Heart left ventricle (tissue), 13 donors: ENCODE measurements at regions not wholly inside any gene's neighbourhood (a gene's known extent, or its start where the extent isn't known, plus 50 kb on each side); places are given as distances from the start of the nearest gene placed in this dataset.

ENCODE experiments used
- CTCF ChIP-seq, 12 donors: fragments of 200-600 bp; sonication (generic) in 4 of 12; IDR thresholded peaks; one replicate each; pipeline versions ENCODE4 v1.5.0 to v1.8.0; 2018 to 2022; ENCODE audit warnings: antibody characterized with exemption in 12 of 12, mild to moderate bottlenecking in 5 of 12
- POLR2A ChIP-seq, 2 donors: fragments of 450-650 bp; IDR thresholded peaks; one replicate each; pipeline ENCODE4 v1.6.1; 2017; ENCODE audit warnings: antibody characterized with exemption in 2 of 2, mild to moderate bottlenecking in 2 of 2, moderate library complexity in 2 of 2
- donor health status: ischemic (EF 13 %, LVEDD 7.1; RV severe dilation, severe dysfunction).
- donor health status: DM: no; HTN: yes; CAD: no.
- donor health status: DM: no; HTN: no; CAD: no.
- donor health status: ischemic (EF 25% LVEDD 6.9; RV normal size, moderate dysfunction).
- donor health status: ischemic (EF 25% LVEDD 5.7; RV mildly dilated, moderate dysfunction).
- donor health status: ischemic (EF 35%, LVEDD 5.7; RV mildly dilated, moderate dysfunction).
- donor health status: nonischemic (EF 11% LVEDD 7.7; RV severe dilation, severe dysfunction).
- donor health status: DM: yes; HTN: yes; CAD: no.
- donor health status: PGD.
- donor health status: ischemic (EF 29% LVEDD 5.4; RV normal size, mild dysfunction).
- donor health status: nonischemic (EF 23%, LVEDD 6.1; RV moderate dilation, normal function).

GRCh38 chr6:39998126-39998525 is 63.9 kb upstream of the MOCS1 start:
- TF ChIP-seq CTCF (IDR thresholded peaks at IDR 0.05) (no peak), POLR2A (IDR thresholded peaks at IDR 0.05) (no peak)
